H1 (cell line): ENCODE measurements at regions not wholly inside any gene's neighbourhood (a gene's known extent, or its start where the extent isn't known, plus 50 kb on each side); places are given as distances from the start of the nearest gene placed in this dataset.

ENCODE experiments used
- CTCF ChIA-PET: fragments of 300-600 bp; sonication (Branson Sonifier 250); formaldehyde crosslinking; loops from one replicate; lab custom pipeline; 2021; ENCODE audit not compliant: partially characterized antibody; lab: Charles Lee
- POLR2A ChIA-PET: fragments of 300-600 bp; sonication (Branson Sonifier 250); formaldehyde crosslinking; loops from one replicate; lab custom pipeline; 2021; ENCODE audit warnings: inconsistent platforms; ENCODE audit not compliant: partially characterized antibody; lab: Charles Lee
- DNase-seq, 2 experiments: peaks; one replicate each; pipeline versions ENCODE4 v3.0.0 to v3.0.0-alpha.2; 2010 to 2022; ENCODE audit warnings: low spot score in 2 of 2, low read depth in 1 of 2, mixed read lengths in 1 of 2
- FAIRE-seq: peaks from 2 replicates; lab custom pipeline; 2011; peaks lifted over from hg19 to GRCh38; lab: Jason Lieb, UNC
- H2AFZ ChIP-seq: 2 replicates; pipeline ENCODE4 v1.8.1; 2012; ENCODE audit warnings: low read length, inconsistent platforms
- H2AK5ac ChIP-seq: 2 replicates; pipeline ENCODE4 v1.6.1; 2013; ENCODE audit warnings: low read depth, low read length
- H2BK120ac ChIP-seq: replicated peaks from 2 replicates; pipeline ENCODE3; 2013; ENCODE audit warnings: low read depth, low read length, inconsistent platforms
- H2BK12ac ChIP-seq: 2 replicates; pipeline ENCODE4 v1.6.1; 2013; ENCODE audit warnings: low read depth, low read length
- H2BK15ac ChIP-seq: 2 replicates; pipeline ENCODE4 v1.6.1; 2013; ENCODE audit warnings: low read length
- H2BK20ac ChIP-seq: 2 replicates; pipeline ENCODE4 v1.6.1; 2013; ENCODE audit warnings: low read length
- H2BK5ac ChIP-seq: 2 replicates; pipeline ENCODE4 v1.6.1; 2013; ENCODE audit warnings: low read depth, low read length
- H3K14ac ChIP-seq: 2 replicates; pipeline ENCODE4 v1.6.1; 2013; ENCODE audit warnings: inconsistent platforms; ENCODE audit not compliant: insufficient read length
- H3K18ac ChIP-seq: 2 replicates; pipeline ENCODE4 v1.6.1; 2013; ENCODE audit warnings: low read length; ENCODE audit errors: extremely low read depth
- H3K23ac ChIP-seq: 2 replicates; pipeline ENCODE4 v1.6.1; 2013; ENCODE audit warnings: inconsistent platforms; ENCODE audit not compliant: insufficient read length
- H3K23me2 ChIP-seq: 2 replicates; pipeline ENCODE4 v1.6.1; 2013; ENCODE audit warnings: low read depth, low read length
- H3K27ac ChIP-seq: 2 replicates; pipeline ENCODE4 v1.6.1; 2011; ENCODE audit warnings: low read depth, low read length, inconsistent platforms
- H3K27me3 ChIP-seq, 4 experiments: replicated peaks in 1 of 4; 1 replicate in 1 of 4; 2 replicates in 3 of 4; pipeline versions ENCODE4 v1.6.1 to v1.8.1; 2011 to 2013; ENCODE audit warnings: low read length in 3 of 4, mild to moderate bottlenecking in 3 of 4, inconsistent platforms in 2 of 4, mixed read lengths in 2 of 4, moderate library complexity in 1 of 4; ENCODE audit not compliant: control insufficient read depth in 3 of 4, insufficient read depth in 3 of 4; ENCODE audit errors: extremely low read depth in 1 of 4
- H3K36me3 ChIP-seq, 4 experiments: 2 replicates each; pipeline versions ENCODE4 v1.6.1 to v1.8.1; 2011 to 2013; ENCODE audit warnings: mild to moderate bottlenecking in 4 of 4, low read length in 3 of 4, moderate library complexity in 2 of 4, control low read depth in 1 of 4, inconsistent platforms in 1 of 4; ENCODE audit not compliant: insufficient read depth in 4 of 4, control insufficient read depth in 2 of 4
- H3K4ac ChIP-seq: replicated peaks from 2 replicates; pipeline ENCODE3; 2013; ENCODE audit warnings: low read length, low read depth, mixed read lengths, inconsistent platforms; ENCODE audit not compliant: insufficient read length
- H3K4me1 ChIP-seq, 4 experiments: replicated peaks in 1 of 4; 1 replicate in 1 of 4; 2 replicates in 3 of 4; pipeline versions ENCODE4 v1.6.1 to v1.8.1; 2011 to 2013; ENCODE audit warnings: low read length in 3 of 4, inconsistent platforms in 2 of 4, mixed read lengths in 1 of 4; ENCODE audit not compliant: insufficient read depth in 4 of 4, control insufficient read depth in 3 of 4
- H3K4me2 ChIP-seq, 2 experiments: 2 replicates each; pipeline versions ENCODE4 v1.6.1 to v1.8.1; 2011 to 2013; ENCODE audit warnings: low read depth in 2 of 2, low read length in 2 of 2, control low read depth in 1 of 2, inconsistent platforms in 1 of 2, mild to moderate bottlenecking in 1 of 2; ENCODE audit not compliant: insufficient read depth in 1 of 2
- H3K4me3 ChIP-seq, 4 experiments: fragments of 200-600, 300-600 bp in 1 of 4; sonication (generic), shearing (Covaris generic), sonication (Bioruptor Twin) in 1 of 4; 2 replicates each; pipeline versions ENCODE4 v1.5.1 to v1.8.1; 2011 to 2016; ENCODE audit warnings: low read length in 4 of 4, low read depth in 3 of 4, control low read depth in 2 of 4, inconsistent platforms in 2 of 4, mild to moderate bottlenecking in 2 of 4, mixed read lengths in 1 of 4, moderate library complexity in 1 of 4; ENCODE audit not compliant: insufficient read depth in 2 of 4; ENCODE audit errors: extremely low read depth in 1 of 4
- H3K56ac ChIP-seq: replicated peaks from 2 replicates; pipeline ENCODE3; 2013; ENCODE audit warnings: low read depth, mild to moderate bottlenecking, mixed read lengths, low read length, inconsistent platforms; ENCODE audit not compliant: insufficient read length
- H3K79me1 ChIP-seq: 2 replicates; pipeline ENCODE4 v1.6.1; 2013; ENCODE audit warnings: low read depth, low read length, control low read depth
- H3K79me2 ChIP-seq, 2 experiments: 2 replicates each; pipeline versions ENCODE4 v1.6.1 to v1.8.1; 2012 to 2013; ENCODE audit warnings: low read length in 2 of 2, mild to moderate bottlenecking in 2 of 2, inconsistent platforms in 1 of 2; ENCODE audit not compliant: insufficient read depth in 2 of 2, control insufficient read depth in 1 of 2
- H3K9ac ChIP-seq, 4 experiments: replicated peaks in 1 of 4; 1 replicate in 1 of 4; 2 replicates in 3 of 4; pipeline versions ENCODE4 v1.6.1 to v1.8.1; 2011 to 2013; ENCODE audit warnings: low read depth in 3 of 4, low read length in 3 of 4, control low read depth in 2 of 4, mild to moderate bottlenecking in 2 of 4, moderate library complexity in 2 of 4, inconsistent platforms in 1 of 4; ENCODE audit errors: extremely low read depth in 1 of 4
- H3K9me3 ChIP-seq, 2 experiments: 2 replicates each; pipeline versions ENCODE4 v1.6.1 to v1.8.1; 2012 to 2013; ENCODE audit warnings: mild to moderate bottlenecking in 2 of 2, moderate library complexity in 2 of 2, control low read depth in 1 of 2, inconsistent platforms in 1 of 2, low read depth in 1 of 2, low read length in 1 of 2, mixed read lengths in 1 of 2; ENCODE audit not compliant: insufficient read depth in 2 of 2
- H4K20me1 ChIP-seq, 2 experiments: replicated peaks in 1 of 2; 2 replicates each; pipeline versions ENCODE3 to v1.8.1; 2011 to 2013; ENCODE audit warnings: inconsistent platforms in 2 of 2, low read length in 2 of 2, mild to moderate bottlenecking in 1 of 2; ENCODE audit not compliant: insufficient read depth in 2 of 2, control insufficient read depth in 1 of 2
- H4K5ac ChIP-seq: 2 replicates; pipeline ENCODE4 v1.6.1; 2013; ENCODE audit warnings: low read length, low read depth, mixed read lengths, inconsistent platforms; ENCODE audit not compliant: insufficient read length
- H4K8ac ChIP-seq: 2 replicates; pipeline ENCODE4 v1.8.0; 2013; ENCODE audit warnings: mild to moderate bottlenecking, moderate library complexity, low read length, inconsistent platforms; ENCODE audit not compliant: insufficient read depth; ENCODE audit errors: extremely low read depth
- H4K91ac ChIP-seq: replicated peaks from 2 replicates; pipeline ENCODE3; 2013; ENCODE audit warnings: low read length, mixed read lengths, inconsistent platforms; ENCODE audit not compliant: insufficient read length
- HDAC2 ChIP-seq, 2 experiments: fragments of 300-600 bp in 1 of 2; sonication (generic) in 1 of 2; IDR thresholded peaks; 2 replicates each; pipeline ENCODE4 v1.6.1; 2011 to 2012; ENCODE audit warnings: low read depth in 2 of 2, low read length in 2 of 2, mild to moderate bottlenecking in 2 of 2, moderate library complexity in 2 of 2, borderline replicate concordance in 1 of 2, inconsistent platforms in 1 of 2
- POLR2A ChIP-seq, 2 experiments: IDR thresholded peaks; 1 replicate in 1 of 2; 2 replicates in 1 of 2; pipeline ENCODE4 v1.6.1; 2011; ENCODE audit warnings: low read depth in 2 of 2, low read length in 2 of 2, mild to moderate bottlenecking in 2 of 2; ENCODE audit errors: control extremely low read depth in 1 of 2
- WGBS, 2 experiments: shearing (Covaris generic) in 1 of 2; methylation state at CpG; one replicate each; pipeline versions ENCODE4 v1.1.6 to v1.1.7; 2013 to 2015; ENCODE audit warnings: low lambda C conversion rate in 2 of 2, mixed read lengths in 2 of 2, inconsistent platforms in 1 of 2, low coverage in 1 of 2, missing lambda C conversion rate in 1 of 2; ENCODE audit not compliant: insufficient replicate concordance in 2 of 2, insufficient coverage in 1 of 2, insufficient read length in 1 of 2; ENCODE audit errors: extremely low coverage in 1 of 2, missing lambda C conversion rate in 1 of 2; 5-methylcytosine and 5-hydroxymethylcytosine counted together

GRCh38 chr5:167694325-167695147 is 596.9 kb upstream of the WWC1 start:
- Histone ChIP-seq H4K20me1 (no peaks in the 10 kb centered on the region), H2AFZ (no peak overlapping the region), H3K36me3 (no peaks in the 10 kb centered on the region), H3K23me2 (no peaks in the 10 kb centered on the region), H3K9me3 (no peaks in the 10 kb centered on the region), H2BK15ac (no peak overlapping the region), H2BK5ac (no peak overlapping the region), H3K4me1 (peaks cover 0 to 8% (median 2%) of the 10 kb centered on the region in 4 experiments; a peak in 4 of 7 replicates), H4K8ac (no peak overlapping the region), H3K14ac (no peak overlapping the region), H3K4me3 (no peak overlapping the region), H3K27me3 (no peaks in the 10 kb centered on the region), H3K79me2 (no peaks in the 10 kb centered on the region), H2BK20ac (no peak overlapping the region), H4K5ac (no peak overlapping the region), H2BK12ac (no peak overlapping the region), H3K9ac (no peak overlapping the region)
- DNase-seq: no peak
- FAIRE-seq: no peak
- no peak for TF ChIP-seq HDAC2 (IDR thresholded peaks at IDR 0.05; ENCODE audit: borderline replicate concordance in 1 of 2, low read depth in 2 of 2, low read length in 2 of 2)
- no peak for TF ChIP-seq POLR2A (IDR thresholded peaks at IDR 0.05; ENCODE audit: control extremely low read depth in 1 of 2, low read depth in 2 of 2, low read length in 2 of 2)
- TF ChIP-seq, all 59 proteins: peak for 0
- Histone ChIP-seq H2BK120ac (no peak overlapping the region), H3K23ac (no peak overlapping the region), H3K79me1 (no peaks in the 10 kb centered on the region), H3K27ac (no peak overlapping the region), H2AK5ac (no peak overlapping the region), H3K4ac (no peak overlapping the region), H3K4me2 (no peak overlapping the region), H4K91ac (no peak overlapping the region), H3K56ac (no peak overlapping the region), H3K18ac (no peak overlapping the region)
- 88% methylated on average over 5 of the region's 5 CpGs; no CpG with 5 or more reads in 1 of the 2 experiments for WGBS, 2 experiments
- ChIA-PET POLR2A (interaction anchor here (1.4 kb wide), 1 partner anchor 9 kb away, joined by 6 read pairs; no protein-coding TSS in a partner anchor), CTCF (interaction anchor here (0.7 to 1.7 kb wide), 7 partner anchors 10 to 379 kb away, joined by 3 to 5 read pairs (median 4); no protein-coding TSS in a partner anchor)
